Suprapubic skin (tissue), 4 donors: ENCODE measurements at regions not wholly inside any gene's neighbourhood (a gene's known extent, or its start where the extent isn't known, plus 50 kb on each side); places are given as distances from the start of the nearest gene placed in this dataset.

Experiments
- CTCF ChIP-seq, 2 donors: fragments of 200-600 bp in 1 of 2; fragments of 450-650 bp in 1 of 2; sonication (generic) in 1 of 2; IDR thresholded peaks; one replicate each; pipeline ENCODE4 v1.5.1; 2016 to 2019; ENCODE audit warnings: antibody characterized with exemption in 2 of 2, mild to moderate bottlenecking in 1 of 2, moderate library complexity in 1 of 2
- EP300 ChIP-seq: sonication (generic); formaldehyde crosslinking; IDR thresholded peaks from one replicate; pipeline ENCODE4 v1.6.1; 2017; ENCODE audit warnings: antibody characterized with exemption
- POLR2AphosphoS5 ChIP-seq, 3 donors: sonication (generic); formaldehyde crosslinking; IDR thresholded peaks; one replicate each; pipeline ENCODE4 v1.6.1; 2017; ENCODE audit warnings: antibody characterized with exemption in 3 of 3

DNA sequence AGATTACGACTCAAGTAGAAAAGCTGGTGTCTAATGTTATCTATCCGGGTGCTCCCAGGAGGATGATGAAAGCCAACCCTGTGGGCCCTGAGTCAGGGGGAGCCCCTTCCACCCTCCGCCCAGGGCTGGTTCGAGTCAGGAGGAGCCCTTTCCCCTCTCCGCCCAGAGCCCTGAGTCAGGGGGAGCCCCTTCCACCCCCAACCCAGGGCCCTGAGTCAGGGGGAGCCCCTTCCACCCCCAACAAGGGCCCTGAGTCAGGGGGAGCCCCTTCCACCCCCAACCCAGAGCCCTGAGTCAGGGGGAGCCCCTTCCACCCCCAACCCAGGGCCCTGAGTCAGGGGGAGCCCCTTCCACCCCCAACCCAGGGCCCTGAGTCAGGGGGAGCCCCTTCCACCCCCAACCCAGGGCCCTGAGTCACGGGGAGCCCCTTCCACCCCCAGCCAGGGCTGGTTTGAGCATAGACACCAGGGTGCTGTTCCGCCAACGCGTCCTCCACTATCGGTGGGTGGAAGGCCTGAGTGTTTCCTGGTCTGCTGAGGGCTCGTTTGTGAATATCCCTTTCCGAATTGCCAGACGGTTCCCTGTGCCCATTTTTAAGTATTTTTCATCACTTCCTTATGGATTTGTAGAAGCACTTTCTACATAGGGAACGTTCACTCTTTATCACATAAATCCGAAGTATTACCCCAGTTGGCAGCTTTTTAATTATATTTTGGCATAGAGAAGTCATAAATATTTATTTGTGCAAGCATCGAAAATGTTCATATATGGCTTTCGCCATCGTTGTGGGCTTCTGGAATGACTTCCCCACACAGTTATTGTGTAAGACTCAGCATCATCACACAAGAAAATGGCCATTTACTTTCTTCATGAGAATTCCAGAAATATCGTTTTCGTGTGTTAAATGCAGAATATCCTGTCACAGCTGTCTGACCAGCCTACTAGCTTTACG lies 380.6 kb downstream of the BRD1 start:
- TF ChIP-seq CTCF (IDR thresholded peaks at IDR 0.05) (no peak), EP300 (no peak), POLR2AphosphoS5 (IDR thresholded peaks at IDR 0.05) (no peak)
